GM18519 (cell line): ENCODE measurements at regions not wholly inside any gene's neighbourhood (a gene's known extent, or its start where the extent isn't known, plus 50 kb on each side); places are given as distances from the start of the nearest gene placed in this dataset.
A peak's percentile ranks its signal among the peaks of the same experiment; 100 is the strongest.

ENCODE experiments used
- ATAC-seq: cut with Tn5 transposase; IDR thresholded peaks from one replicate; pipeline ENCODE4 v1.9.1; 2021; ENCODE audit warnings: mild to moderate bottlenecking, moderate library complexity; ENCODE audit not compliant: unreplicated experiment, low FRiP score

DNA sequence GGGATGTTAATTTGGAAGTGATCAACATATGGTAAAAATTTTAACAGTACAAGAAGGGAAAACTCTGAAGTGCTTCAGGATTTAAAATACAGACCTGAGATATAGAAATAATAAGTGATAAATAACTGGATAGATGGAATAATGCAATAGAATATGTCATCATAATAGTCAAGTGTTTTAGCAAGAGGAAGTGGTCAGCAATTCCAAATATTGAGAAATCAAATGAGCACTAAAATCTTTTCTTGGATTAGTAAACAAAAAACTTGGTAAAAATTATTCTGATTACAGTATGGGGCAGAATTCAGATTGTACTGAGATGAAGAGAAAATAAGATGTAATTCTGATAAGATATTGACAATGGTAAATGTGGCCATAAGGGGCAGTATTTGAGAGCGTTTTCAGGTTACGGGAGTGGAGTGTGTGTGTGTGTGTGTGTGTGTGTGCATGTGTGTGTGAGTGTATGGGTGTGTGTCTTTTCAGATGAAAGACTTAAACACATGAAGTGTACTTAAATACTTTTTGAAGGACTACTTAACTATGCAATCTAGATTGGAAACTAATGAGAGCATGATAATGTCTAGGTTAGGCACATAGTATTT lies 217.9 kb upstream of the ITGA4 start:
- no peak for ATAC-seq

DNA sequence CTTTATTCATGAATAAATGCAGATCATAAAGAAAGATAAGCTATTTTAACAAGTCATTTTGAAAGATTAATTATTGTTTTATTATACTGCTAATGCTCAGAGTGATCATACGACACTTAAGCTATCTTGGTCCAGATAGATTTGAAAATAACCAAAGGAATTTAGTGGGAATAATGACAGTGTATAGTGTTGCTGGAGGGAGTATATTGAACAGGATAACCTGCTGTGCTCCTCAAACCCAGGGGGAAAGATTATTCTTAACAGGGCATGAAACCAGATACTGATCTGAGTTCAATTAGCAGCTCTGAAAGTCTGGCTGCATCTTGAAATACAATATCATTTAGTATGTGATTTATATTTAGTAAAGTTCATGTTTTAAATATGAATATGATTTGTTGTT lies 216.3 kb upstream of the ITGA4 start:
- ATAC-seq = no peak

DNA sequence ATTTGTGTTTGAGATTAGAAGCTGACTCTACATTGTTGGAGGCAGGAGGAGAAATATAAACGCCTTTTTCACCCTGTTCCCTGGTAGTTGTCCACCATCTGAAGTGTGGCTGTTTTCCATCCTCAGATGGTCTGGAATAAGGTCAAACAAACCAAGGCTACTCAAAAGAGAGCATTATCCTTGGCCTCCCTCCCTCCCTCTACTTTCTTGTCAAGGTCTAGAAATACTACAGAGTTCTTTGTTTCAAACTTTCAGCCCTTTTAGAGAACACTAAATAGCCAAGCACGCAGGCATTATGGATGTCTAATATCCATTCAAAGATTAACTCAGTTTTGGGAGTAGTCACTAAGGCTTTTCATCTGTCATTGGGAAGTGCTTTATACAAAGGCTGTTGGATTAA lies 215.8 kb upstream of the ITGA4 start:
- ATAC-seq = peak; percentile 2

DNA sequence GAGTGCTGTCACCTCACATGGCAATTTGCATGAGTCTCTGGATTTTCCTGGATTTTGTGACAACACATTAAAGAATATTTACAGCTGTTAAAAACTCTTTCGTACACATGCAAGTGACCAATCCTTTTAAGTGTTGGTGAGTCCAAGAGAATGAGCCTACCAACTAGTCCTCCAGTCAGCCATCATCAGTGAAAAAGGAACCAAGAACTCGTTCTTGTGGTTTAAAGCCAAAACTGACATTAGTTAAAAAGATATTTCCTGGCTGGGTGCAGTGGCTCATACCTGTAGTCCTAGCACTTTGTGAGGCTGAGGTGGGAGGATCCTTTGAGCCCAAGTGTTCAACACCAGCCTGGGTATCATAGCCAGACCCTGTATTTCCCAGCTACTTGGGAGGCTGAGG lies 215.4 kb upstream of the ITGA4 start:
- ATAC-seq = peak; percentile 93

DNA sequence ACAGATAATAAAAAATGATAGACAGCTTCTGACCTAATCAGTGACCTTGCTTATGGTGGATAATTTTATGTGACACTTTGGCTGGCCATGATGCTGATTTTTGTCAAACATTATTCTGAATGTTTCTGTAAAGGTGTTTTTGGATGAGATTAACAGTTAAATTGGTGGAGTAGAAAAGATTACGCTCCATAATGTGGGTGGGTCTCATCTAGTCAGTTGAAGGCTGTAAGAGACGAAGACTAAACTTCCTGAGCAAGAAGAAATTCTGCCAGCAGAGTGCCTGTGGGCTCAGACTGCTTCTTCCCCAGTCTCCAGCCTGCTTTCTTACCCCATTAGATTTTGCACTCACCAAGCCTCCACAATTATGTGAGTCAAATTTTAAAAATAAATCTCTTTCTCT lies 214.9 kb upstream of the ITGA4 start:
- no peak for ATAC-seq

DNA sequence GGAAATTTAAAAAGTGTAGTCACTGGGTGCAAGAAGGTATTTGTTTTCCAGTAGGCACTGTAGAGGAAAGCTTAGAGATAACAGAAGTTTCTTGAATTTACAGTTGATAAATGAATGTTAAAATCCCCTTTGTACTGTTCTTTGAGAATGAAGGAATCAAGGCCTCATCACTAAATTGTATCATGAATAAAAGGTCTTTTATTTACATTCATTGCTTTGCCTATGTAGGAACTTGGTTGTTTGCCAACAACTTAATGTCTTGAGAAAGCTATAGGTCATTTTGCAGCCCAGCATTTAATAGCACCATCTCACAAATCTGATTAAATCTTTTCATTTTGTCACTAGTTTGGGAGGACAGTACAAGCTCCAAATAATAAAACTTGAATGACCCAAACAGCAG lies 213.9 kb upstream of the ITGA4 start:
- no peak for ATAC-seq

DNA sequence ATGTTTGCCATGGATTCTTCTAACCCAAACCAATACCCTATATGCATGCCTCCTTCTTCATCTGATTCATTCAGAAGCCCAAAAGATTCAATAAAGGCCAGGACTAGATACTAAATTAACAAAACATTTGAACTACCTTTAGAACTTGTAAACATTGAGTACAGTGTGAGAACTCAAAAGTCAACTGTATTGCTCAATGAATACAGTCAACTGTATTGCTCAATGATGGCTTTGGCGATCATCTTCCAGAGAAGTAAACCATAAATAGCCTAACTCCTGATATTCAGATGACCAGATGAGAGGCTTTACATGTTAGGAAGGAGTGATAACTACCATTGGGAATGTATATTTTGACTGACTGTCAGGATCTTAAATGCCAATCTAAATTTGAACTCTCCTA lies 206.5 kb upstream of the ITGA4 start:
- ATAC-seq = no peak

DNA sequence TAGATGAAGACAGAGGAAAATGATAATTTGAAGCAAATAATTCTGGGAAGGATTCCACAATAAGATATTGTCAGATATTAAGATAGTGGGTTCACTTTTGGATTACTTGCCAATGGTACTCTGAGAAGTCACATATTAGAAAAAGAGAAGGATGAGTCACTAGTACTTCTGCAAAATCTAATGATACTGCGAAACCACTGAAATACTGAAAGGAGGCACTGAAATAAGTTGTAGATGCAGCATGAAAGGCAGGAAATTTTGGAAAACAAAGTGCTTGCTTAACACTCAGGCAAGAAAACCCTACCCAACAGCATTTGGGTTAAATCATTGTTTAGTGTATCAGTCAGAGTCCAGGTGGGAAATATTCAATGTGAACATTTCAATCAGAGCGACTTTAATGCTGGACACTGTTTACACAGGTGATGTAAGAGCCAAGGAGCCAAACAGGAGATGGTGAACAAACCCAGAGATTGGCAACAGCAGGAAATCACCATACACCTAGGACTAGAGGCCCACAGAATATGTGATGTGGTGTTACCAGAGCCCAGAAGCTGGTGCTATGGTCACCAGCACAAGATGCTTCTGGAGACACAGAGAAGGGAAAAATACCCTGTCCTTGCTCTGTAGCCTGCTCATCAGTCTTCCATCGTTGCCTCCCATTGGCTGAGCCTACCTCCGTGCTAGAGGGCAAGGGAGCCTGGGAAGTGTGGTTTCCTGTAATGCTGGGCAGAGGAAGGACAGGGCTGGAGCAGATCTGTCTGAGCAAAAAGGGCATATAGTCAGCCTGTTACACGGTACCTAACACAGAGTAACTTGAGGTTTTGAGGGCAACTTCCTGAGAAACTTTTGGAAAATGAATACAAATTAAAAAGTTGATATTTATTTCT lies 204.7 kb upstream of the ITGA4 start:
- ATAC-seq = peak; percentile 67

DNA sequence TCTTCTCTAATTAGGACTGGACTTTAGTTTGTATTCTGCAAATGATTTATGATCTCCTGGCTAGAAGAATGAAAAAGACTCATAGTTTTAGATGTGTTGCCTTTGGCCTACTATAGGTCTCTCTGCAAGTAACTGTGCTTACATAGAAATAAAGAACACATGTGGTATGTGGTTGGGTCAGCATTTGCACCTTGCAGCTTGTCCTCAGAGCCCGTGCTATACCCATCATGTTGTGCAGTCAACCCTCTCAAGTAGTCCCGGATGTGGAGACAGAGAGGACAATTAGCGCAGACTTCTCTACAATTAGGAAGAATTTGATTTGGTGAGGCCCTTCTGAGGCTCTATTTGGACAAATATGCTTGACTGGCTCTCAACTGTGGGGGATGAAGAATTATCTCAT lies 203.7 kb upstream of the ITGA4 start:
- ATAC-seq = no peak

DNA sequence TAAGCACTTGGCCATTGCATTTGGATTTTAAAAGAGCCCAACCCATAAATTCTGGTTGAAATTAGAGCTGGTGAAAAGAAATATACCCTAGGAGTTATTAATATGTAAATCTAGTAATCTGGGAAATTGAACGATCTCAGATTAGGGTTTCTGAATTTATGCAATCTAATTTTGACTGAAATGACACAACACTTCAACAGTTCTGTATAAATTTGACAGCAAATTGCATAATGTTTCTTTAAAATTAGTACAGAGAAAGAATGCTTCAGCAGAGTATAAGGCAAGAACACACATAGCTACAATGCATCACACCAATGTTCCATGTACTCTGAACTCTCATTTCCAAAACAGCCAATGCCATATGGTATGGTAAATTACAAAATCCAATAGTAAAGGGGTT lies 201.5 kb upstream of the ITGA4 start:
- ATAC-seq = no peak

DNA sequence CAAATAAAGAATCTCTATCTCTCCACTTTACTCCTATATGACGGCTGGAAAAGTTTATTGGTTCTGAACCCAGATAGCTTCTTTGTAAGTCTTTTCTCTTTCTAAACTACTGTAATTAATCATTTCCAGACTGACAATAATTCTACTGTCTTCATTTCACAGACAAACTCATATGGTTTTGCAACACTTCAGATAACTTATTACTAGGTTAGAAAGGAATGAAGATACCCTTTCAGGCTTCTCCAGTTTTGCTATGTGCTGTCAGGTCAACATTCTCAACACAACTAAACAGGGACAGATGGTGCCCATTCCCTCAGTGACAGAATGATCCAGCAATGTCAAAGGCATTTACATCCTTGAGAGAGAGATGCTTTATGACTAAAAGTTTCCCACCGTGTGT lies 198.5 kb upstream of the ITGA4 start:
- ATAC-seq = no peak

DNA sequence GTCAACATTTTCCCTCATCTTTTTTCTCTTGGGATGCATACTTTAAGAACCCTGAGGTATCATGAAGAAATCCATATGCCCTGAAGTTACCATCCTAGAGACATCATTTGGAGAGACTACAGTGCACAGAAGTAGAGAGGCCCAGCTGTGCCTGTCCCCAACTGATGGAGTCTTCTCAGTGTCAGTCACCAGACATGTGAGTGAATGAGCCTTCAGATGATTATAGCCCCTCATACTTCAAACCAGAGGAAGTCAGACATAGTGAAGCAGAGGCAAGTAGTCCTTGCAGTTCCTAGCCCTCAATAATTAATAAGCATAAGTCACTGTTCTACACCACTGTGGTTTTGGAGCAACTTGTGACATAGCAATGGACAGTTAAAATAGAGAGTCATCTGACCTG lies 194.4 kb upstream of the ITGA4 start:
- ATAC-seq = no peak

DNA sequence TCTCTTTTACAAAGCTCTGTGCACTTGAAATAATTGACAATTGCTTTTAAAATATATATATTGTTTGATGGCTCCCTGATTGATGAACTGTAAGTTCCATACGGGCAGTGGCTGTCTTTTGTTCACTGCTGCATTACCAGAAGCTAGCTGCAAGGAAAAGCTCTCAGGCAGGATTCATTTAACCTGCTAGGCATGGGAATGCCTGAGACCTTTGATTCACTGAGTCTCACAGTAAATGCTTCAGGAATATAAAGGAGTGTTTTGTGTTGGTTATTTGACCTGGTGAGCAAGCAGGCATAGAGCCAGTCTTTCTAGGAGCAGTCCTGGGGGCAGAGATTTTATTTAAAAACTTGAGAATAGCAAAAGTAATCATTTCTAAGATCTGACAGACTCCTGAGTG lies 193.2 kb upstream of the ITGA4 start:
- no peak for ATAC-seq

DNA sequence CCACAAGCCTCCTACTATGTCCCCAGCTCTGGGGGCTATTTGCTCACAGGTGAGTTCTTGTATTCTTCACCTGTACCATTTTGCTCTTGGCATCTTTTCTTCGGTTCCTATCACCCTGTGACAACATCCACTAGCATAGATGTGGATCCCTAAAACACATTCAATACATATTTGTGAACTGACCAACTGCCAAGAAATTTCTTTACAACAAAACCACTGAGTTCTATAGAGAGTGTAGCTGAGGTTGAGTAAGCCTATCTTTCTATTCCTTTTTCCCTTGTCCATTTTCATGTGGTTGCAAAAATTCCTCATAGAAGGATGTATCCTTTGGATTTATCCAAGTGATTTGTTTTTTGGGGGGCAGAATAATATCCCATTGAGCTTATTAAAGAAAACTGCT lies 192.7 kb upstream of the ITGA4 start:
- ATAC-seq = no peak

DNA sequence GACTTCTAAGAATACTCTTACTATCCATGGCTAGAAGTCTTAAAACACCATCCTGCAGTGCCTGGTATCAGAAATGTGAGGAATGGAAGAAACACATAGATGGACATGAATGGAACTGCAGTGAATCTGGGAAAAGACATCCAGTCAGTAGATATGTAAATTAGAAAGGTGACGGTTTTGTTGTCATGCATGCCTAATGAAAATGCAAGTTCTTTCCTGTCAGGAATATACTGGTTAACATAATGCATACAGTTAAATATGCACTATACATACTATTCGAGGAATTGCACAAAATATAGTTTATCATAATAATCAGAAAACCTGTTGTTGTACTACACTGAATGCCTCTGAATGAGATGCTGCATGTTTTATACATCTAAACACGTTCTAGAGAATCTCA lies 190.6 kb upstream of the ITGA4 start:
- no peak for ATAC-seq

DNA sequence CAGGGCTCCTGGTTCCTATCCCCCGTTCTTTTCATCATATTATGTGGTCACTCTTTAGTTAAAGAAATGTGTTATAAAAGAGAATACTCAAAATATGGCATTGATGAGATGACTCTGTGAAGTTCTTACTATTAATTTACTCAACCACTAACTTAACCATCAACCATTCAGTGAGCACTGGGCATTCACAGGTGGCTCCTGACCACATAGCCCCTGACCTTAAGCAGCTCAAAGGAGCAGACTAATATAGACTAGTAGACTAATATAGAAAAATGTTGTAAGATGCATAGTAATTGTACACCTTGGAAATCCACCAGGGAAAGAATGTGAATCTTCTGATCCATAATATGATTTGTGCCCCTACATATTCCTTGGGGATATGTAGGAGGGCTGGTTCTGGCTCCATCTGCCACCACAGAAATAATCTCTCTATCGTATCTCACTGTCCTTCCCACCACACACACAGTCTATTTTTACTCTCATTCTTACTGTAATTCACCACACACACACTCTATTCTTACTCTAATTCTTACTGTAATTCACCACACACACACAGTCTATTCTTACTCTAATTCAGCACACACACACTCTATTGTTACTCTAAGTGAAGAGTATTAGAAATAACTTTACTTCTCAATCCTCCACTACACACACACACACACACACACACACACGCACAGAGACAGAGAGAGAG lies 188.9 kb upstream of the ITGA4 start:
- peak; percentile 62 for ATAC-seq

DNA sequence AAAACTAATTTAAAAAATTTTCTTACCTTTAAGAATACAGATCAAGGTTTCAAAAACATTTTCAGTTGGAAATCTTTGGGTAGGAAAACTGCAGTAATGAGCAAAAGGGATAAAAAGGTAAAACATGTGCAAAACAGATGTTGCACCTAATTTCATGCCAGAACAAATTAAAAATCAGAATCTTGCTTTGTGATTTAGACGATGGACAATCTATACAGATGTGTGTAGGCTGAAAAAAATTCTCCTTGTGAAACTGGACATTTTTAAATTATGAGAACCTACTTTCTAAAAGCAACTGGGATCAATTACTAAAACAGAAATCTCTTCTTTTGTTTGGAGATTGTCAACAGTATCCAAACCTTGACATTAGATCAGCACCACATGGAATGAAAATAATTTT lies 183.2 kb upstream of the ITGA4 start:
- ATAC-seq = no peak

DNA sequence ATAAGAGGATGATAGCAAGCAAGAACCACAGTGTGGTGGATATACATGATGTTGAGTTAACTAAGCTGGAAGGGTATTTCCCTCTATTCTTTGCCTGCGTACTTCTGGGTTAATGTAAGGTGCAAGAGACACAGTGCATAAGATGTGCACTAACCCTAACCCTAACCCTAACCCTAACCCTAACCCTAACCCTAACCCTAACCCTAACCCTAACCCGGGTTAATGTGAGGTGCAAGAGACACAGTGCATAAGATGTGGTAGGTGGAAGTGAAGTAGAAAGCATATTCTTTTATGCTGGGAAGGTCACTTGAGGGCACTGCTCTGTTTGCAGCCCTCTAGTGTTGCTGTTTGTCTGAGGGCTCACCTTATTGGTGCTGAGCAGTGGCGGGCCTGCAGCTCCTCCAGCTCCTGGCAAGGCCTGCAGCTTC lies 181.5 kb upstream of the ITGA4 start:
- no peak for ATAC-seq

DNA sequence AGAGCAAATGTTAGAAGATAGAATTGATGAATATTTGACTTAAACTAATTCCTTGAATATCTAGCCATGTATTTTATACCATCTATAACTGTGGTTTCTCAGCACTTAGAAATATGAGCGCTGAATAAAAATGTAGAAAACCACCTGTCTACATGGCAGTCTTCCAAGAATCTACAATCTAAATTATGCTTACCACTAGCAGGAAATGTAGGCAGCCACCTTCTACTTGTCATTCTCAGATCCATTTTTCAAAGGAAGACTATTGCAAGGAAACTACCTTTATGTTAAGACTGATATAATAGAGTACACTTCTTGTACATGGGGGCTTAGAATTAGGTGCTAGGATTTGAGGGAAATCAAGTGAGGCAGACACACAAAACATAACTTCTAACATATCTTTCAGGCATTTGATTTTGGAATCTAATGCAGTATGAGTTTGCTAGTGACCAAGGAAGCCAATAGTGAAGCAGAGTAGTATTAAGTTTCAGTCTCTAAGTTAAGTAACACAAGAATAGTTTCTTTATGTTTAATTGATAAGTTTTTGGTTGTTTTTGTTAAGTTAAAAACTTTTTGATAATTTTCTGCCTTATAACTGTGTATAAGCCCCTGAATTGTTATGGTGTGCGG lies 175.9 kb upstream of the ITGA4 start:
- ATAC-seq = no peak

DNA sequence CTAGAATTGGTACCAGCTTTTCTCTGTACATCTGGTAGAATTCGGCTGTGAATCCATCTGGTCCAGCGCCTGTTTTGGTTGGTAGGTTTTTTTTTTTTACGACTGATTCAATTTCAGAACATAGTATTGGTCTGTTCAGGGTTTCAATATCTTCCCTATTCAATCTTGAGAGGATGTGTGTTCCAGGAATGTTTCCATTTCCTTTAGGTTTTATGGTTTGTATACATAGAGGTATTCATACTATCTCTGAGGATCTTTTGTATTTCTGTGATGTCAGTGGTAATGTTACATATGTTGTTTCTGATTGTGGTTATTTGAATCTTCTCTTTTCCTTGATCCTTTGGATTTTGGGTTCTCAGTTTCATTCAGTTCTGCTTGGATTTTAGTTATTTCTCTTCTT lies 172.1 kb upstream of the ITGA4 start:
- ATAC-seq = no peak

DNA sequence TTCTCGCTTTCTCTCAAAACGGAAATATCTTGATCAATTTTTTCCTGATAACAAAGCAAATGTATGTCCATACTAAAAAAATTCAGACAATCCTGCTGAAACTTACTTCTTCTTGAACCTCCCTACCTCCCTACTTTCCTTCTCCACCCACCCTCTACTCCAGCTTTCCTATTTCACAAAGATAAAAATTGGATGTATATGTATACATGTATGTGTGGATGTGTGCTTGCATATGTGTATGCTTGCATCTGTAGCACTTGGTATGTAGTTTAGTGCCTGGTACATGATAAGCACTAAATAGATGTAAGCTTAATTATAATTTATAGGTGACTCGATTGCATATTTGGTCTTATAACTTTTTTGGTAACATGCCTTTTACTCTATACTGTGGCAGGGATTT lies 167.5 kb upstream of the ITGA4 start:
- no peak for ATAC-seq
